Fibroblast of gingiva (primary cell): ENCODE measurements at regions not wholly inside any gene's neighbourhood (a gene's known extent, or its start where the extent isn't known, plus 50 kb on each side); places are given as distances from the start of the nearest gene placed in this dataset.

Experiments
- DNase-seq: peaks from one replicate; pipeline ENCODE4 v3.0.0-alpha.2; 2011; ENCODE audit warnings: low read depth

GRCh38 chr14:95413289-95414215 is 93.8 kb upstream of the CLMN start:
- peak; percentile 26 for DNase-seq

GRCh38 chr14:95410838-95411237 is 91.1 kb upstream of the CLMN start:
- no peak for DNase-seq

- no peak for DNase-seq
These were observed 90.0 kb upstream of the CLMN start for GRCh38 chr14:95409477-95410272.

- DNase-seq, result no peak
These were observed 89.2 kb upstream of the CLMN start for GRCh38 chr14:95408731-95409476.

GRCh38 chr14:95407354-95407753 is 87.6 kb upstream of the CLMN start:
- DNase-seq, result no peak

- DNase-seq, result no peak
These were observed 87.1 kb upstream of the CLMN start for GRCh38 chr14:95406756-95407277.

GRCh38 chr14:95404583-95404982 is 84.9 kb upstream of the CLMN start:
- DNase-seq, result no peak

GRCh38 chr14:95402578-95402977 is 82.9 kb upstream of the CLMN start:
- DNase-seq, result no peak

GRCh38 chr14:95402176-95402575 is 82.5 kb upstream of the CLMN start:
- no peak for DNase-seq

GRCh38 chr14:95398630-95399547 is 79.2 kb upstream of the CLMN start:
- no peak for DNase-seq

- no peak for DNase-seq
These were observed 77.6 kb upstream of the CLMN start for GRCh38 chr14:95397325-95397724.

GRCh38 chr14:95396221-95396620 is 76.5 kb upstream of the CLMN start:
- no peak for DNase-seq

- no peak for DNase-seq
These were observed 75.5 kb upstream of the CLMN start for GRCh38 chr14:95395098-95395737.

GRCh38 chr14:95394297-95395097 is 74.8 kb upstream of the CLMN start:
- no peak for DNase-seq

GRCh38 chr14:95392841-95393240 is 73.1 kb upstream of the CLMN start:
- DNase-seq, result no peak

- no peak for DNase-seq
These were observed 71.6 kb upstream of the CLMN start for GRCh38 chr14:95391331-95391730.

GRCh38 chr14:95389471-95390011 is 69.8 kb upstream of the CLMN start:
- peak; percentile 16 for DNase-seq

GRCh38 chr14:95388699-95389098 is 69.0 kb upstream of the CLMN start:
- DNase-seq, result no peak

- no peak for DNase-seq
These were observed 68.2 kb upstream of the CLMN start for GRCh38 chr14:95387826-95388445.
